HG03045 (cell line): ENCODE measurements at regions not wholly inside any gene's neighbourhood (a gene's known extent, or its start where the extent isn't known, plus 50 kb on each side); places are given as distances from the start of the nearest gene placed in this dataset.

Experiments used
- ATAC-seq: cut with Tn5 transposase; IDR thresholded peaks from one replicate; pipeline ENCODE4 v1.9.1; 2021; ENCODE audit warnings: mild to moderate bottlenecking, moderate library complexity; ENCODE audit not compliant: unreplicated experiment

GRCh38 chr1:55957276-55957675 is 622.1 kb downstream of the PLPP3 start:
- no peak for ATAC-seq

- no peak for ATAC-seq
These were observed 624.2 kb downstream of the PLPP3 start for GRCh38 chr1:55955016-55955621.

- ATAC-seq: no peak
These were observed 628.1 kb downstream of the PLPP3 start for GRCh38 chr1:55951291-55951690.

- ATAC-seq: no peak
These were observed 631.9 kb downstream of the PLPP3 start for GRCh38 chr1:55947446-55947845.

GRCh38 chr1:55943721-55944435 is 635.5 kb downstream of the PLPP3 start:
- no peak for ATAC-seq

GRCh38 chr1:55943012-55943411 is 636.4 kb downstream of the PLPP3 start:
- ATAC-seq: no peak

GRCh38 chr1:55939866-55940265 is 639.5 kb downstream of the PLPP3 start:
- ATAC-seq: no peak

- ATAC-seq: no peak
These were observed 640.5 kb downstream of the PLPP3 start for GRCh38 chr1:55938861-55939260.

GRCh38 chr1:55938376-55938850 is 641.0 kb downstream of the PLPP3 start:
- no peak for ATAC-seq

GRCh38 chr1:55937840-55938375 is 641.5 kb downstream of the PLPP3 start:
- ATAC-seq: no peak

- no peak for ATAC-seq
These were observed 644.1 kb downstream of the PLPP3 start for GRCh38 chr1:55935236-55935635.

- ATAC-seq: no peak
These were observed 647.0 kb downstream of the PLPP3 start for GRCh38 chr1:55932402-55932801.

- ATAC-seq: no peak
These were observed 648.1 kb downstream of the PLPP3 start for GRCh38 chr1:55931081-55931940.

GRCh38 chr1:55929652-55930051 is 649.7 kb downstream of the PLPP3 start:
- ATAC-seq: no peak

- ATAC-seq: no peak
These were observed 650.8 kb downstream of the PLPP3 start for GRCh38 chr1:55928576-55928975.

- no peak for ATAC-seq
These were observed 651.6 kb downstream of the PLPP3 start for GRCh38 chr1:55927702-55928290.

GRCh38 chr1:55926906-55927471 is 652.4 kb downstream of the PLPP3 start:
- ATAC-seq: no peak

- ATAC-seq: no peak
These were observed 662.5 kb downstream of the PLPP3 start for GRCh38 chr1:55916907-55917306.

GRCh38 chr1:55916481-55916880 is 662.9 kb downstream of the PLPP3 start:
- ATAC-seq: no peak

GRCh38 chr1:55913565-55913964 is 665.8 kb downstream of the PLPP3 start:
- ATAC-seq: no peak

- ATAC-seq: no peak
These were observed 666.9 kb downstream of the PLPP3 start for GRCh38 chr1:55912438-55912837.
